ENCODE measurements at regions not wholly inside any gene's neighbourhood (a gene's known extent, or its start where the extent isn't known, plus 50 kb on each side); places are given as distances from the start of the nearest gene placed in this dataset.
"Not testable (repeated sequence)": the region's sequence is repeated elsewhere in the genome, so short reads cannot be mapped to it uniquely, and the experiment has no call there.

DNA sequence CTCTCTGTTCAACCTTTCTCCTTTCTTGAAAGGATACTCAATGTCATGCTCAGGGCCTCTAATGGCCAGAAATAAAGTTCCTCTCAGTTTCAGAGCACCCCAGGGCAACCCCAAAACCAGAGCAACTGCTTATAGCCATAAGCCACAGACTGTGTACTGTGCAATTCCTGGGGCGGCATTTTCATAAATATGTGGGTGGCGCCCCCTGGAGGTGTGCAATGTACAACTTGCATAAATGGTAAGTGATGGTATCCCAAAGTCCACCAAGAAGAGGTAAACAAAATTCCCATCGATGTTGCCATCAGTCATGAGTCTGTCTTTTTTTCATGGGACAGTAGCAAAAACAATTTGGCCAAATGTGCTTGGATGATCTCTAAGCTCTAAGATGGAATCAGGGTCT is 108.4 kb upstream of the ROPN1B start:
- TF ChIP-seq, protein P1, sequence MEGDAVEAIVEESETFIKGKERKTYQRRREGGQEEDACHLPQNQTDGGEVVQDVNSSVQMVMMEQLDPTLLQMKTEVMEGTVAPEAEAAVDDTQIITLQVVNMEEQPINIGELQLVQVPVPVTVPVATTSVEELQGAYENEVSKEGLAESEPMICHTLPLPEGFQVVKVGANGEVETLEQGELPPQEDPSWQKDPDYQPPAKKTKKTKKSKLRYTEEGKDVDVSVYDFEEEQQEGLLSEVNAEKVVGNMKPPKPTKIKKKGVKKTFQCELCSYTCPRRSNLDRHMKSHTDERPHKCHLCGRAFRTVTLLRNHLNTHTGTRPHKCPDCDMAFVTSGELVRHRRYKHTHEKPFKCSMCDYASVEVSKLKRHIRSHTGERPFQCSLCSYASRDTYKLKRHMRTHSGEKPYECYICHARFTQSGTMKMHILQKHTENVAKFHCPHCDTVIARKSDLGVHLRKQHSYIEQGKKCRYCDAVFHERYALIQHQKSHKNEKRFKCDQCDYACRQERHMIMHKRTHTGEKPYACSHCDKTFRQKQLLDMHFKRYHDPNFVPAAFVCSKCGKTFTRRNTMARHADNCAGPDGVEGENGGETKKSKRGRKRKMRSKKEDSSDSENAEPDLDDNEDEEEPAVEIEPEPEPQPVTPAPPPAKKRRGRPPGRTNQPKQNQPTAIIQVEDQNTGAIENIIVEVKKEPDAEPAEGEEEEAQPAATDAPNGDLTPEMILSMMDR (IDR thresholded peaks at IDR 0.05) = not testable (repeated sequence)
- TF ChIP-seq POLR2A (IDR thresholded peaks at IDR 0.05) = not testable (repeated sequence)

All from lower leg skin (tissue), 3 donors.